Endothelial cell of umbilical vein (primary cell): ENCODE measurements at regions not wholly inside any gene's neighbourhood (a gene's known extent, or its start where the extent isn't known, plus 50 kb on each side); places are given as distances from the start of the nearest gene placed in this dataset.

Experiments used
- EZH2 ChIP-seq: IDR thresholded peaks from 2 replicates; pipeline ENCODE4 v1.6.1; 2012; ENCODE audit warnings: borderline replicate concordance, low read depth, mild to moderate bottlenecking, moderate library complexity, low read length, inconsistent platforms; ENCODE audit not compliant: severe bottlenecking
- MYC ChIP-seq: IDR thresholded peaks from one replicate; pipeline ENCODE4 v1.6.1; 2011; ENCODE audit warnings: mild to moderate bottlenecking, low read depth, low read length
- POLR2AphosphoS5 ChIP-seq: IDR thresholded peaks from 2 replicates; pipeline ENCODE4 v1.6.1; 2012; ENCODE audit warnings: low read depth, mild to moderate bottlenecking, control low read depth, low read length, moderate library complexity; ENCODE audit not compliant: insufficient read depth
- TF ChIP-seq, protein P1 (sequence below), 2 donors: IDR thresholded peaks; 1 replicate in 1 of 2; 2 replicates in 1 of 2; pipeline ENCODE4 v1.5.1; 2011; ENCODE audit warnings: low read length in 2 of 2, mild to moderate bottlenecking in 2 of 2, moderate library complexity in 2 of 2, control low read depth in 1 of 2, inconsistent platforms in 1 of 2, low read depth in 1 of 2; ENCODE audit not compliant: insufficient read depth in 1 of 2; ENCODE audit errors: extremely low read depth in 1 of 2
- TF ChIP-seq, protein P2 (sequence below): IDR thresholded peaks from 2 replicates; pipeline ENCODE4 v1.6.1; 2011; ENCODE audit not compliant: insufficient read depth, insufficient read length

DNA sequence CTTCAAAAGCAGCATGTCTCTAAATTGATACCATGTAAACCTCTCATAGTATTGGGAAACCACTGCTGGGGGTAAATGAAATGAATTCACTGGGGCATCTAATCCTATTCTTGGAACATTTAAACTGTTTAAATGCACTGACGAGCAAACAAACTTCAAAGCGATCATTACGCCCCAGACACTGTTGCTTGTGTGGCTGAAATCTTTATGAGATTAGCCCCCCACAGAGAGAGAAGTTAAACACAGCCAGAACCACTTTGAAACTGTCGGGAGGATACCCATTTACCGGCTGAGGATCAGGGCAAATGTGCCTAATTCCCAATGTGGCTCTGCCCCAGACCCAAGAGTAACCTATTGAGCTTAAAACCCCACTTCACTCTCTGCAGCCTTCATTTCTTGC, 308.4 kb upstream of the CDIN1 start:
- TF ChIP-seq, protein P1, sequence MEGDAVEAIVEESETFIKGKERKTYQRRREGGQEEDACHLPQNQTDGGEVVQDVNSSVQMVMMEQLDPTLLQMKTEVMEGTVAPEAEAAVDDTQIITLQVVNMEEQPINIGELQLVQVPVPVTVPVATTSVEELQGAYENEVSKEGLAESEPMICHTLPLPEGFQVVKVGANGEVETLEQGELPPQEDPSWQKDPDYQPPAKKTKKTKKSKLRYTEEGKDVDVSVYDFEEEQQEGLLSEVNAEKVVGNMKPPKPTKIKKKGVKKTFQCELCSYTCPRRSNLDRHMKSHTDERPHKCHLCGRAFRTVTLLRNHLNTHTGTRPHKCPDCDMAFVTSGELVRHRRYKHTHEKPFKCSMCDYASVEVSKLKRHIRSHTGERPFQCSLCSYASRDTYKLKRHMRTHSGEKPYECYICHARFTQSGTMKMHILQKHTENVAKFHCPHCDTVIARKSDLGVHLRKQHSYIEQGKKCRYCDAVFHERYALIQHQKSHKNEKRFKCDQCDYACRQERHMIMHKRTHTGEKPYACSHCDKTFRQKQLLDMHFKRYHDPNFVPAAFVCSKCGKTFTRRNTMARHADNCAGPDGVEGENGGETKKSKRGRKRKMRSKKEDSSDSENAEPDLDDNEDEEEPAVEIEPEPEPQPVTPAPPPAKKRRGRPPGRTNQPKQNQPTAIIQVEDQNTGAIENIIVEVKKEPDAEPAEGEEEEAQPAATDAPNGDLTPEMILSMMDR (IDR thresholded peaks at IDR 0.05; ENCODE audit: extremely low read depth in 1 of 2, insufficient read depth in 1 of 2, low read depth in 1 of 2, low read length in 2 of 2): no peak
- TF ChIP-seq, protein P2, sequence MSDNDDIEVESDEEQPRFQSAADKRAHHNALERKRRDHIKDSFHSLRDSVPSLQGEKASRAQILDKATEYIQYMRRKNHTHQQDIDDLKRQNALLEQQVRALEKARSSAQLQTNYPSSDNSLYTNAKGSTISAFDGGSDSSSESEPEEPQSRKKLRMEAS: no peak
- TF ChIP-seq MYC (no peak), EZH2 (no peak), POLR2AphosphoS5 (no peak)
